ENCODE measurements at regions not wholly inside any gene's neighbourhood (a gene's known extent, or its start where the extent isn't known, plus 50 kb on each side); places are given as distances from the start of the nearest gene placed in this dataset.

DNA sequence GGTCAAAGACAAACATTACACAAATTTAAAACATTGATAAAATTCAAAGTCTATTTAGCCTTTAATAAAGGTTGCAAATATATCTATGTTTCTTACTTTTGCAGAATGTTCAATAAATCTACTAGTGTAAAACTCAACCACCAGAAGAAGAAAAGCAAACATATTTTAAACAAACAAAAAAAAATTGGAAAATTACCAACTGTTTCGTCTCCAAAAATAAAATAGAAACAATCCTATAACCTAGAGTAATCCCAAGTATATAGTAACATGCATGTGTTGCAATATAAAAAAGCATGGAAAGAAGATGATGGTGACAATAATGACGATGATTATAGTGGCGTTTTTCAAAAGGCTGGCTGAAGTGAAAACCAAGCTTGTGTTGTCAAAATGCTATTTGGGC is 86.0 kb upstream of the PAPPA start:
- DNase-seq: no peak

DNA sequence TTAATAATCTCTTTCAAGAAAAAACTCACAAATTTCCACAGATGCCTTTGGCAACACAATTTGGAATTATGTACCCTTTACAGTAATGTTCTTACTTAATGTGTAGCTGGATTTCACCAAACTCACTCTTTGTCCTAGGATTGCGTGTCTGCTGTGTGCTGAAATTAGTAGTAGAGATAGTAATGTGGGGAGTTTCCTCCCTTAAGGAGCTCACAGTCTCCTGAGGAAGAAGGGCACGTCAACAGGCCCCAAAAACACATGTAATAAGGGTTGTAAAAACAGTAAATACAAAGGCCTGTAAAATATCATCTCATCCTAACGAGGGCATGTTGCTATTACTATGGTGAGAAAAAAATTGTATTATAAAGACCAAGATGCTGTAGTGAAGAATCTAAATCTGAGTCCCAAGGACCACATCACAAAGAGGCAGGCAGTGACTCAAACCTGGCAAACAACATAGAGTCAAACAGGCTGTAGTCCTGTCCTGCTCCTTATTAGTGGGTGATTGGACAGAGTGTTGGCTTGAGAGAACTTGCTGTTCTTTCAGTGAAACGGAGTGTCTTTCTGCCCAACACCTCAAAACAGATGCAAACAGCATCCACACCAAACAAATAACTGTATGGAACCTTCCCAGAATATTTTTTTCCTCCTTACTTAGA is 83.2 kb upstream of the PAPPA start:
- no peak for DNase-seq

DNA sequence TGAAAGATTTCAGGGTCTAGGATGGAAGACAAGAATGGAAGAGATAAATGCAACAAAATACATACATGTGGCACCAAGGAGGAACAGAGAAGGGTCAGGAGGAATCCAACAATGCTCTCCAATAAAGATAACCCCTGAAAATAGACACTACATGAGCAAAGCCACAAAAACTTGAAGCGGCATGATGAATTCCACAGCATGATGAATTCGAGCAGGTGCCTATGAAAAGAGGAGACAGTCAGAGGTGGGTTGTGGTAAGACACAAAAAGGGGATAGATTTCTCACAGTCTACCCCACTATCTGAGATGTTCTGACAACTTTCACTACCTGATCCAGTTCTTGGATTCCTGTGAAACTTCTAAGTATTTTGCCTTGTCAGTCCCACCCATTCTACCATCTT is 81.5 kb upstream of the PAPPA start:
- DNase-seq: no peak

DNA sequence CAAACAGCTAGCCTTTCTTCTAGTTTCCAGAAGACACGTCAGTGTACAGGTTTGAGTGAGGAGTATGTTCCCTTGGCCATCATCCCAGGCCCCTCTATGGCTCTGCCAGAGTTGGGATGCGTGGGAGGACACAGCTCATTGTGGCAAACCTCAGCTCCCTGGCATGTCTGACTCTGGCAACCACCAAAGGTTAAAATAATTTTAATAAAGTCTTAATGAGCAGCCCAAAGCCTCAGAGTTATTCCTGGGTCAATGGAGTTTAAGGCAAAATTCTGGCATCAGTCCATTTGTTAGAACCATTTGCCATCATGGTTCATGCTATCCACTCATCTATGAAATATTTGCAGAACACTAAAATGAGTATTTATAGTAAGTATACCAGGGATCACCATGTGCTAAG is 79.8 kb upstream of the PAPPA start:
- no peak for DNase-seq

DNA sequence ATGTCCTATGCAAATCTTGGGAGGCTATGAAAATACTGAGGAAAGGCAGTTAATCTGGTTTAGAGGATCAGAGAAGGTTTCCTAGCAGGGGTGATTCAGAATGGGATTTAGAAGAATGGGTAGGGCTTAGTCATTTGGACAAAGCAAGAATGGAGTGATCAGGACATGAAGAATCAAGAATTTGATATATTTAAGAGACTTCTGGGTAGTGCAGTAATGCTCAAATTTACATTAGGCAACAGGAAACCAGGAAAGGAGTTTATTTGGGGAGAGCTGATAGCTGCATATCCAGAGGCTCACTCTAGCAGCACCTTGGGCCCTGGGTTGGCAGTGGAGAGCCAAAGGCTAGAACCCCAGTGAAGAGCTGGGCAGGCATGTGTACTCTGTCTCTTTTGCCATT is 78.9 kb upstream of the PAPPA start:
- DNase-seq: no peak

DNA sequence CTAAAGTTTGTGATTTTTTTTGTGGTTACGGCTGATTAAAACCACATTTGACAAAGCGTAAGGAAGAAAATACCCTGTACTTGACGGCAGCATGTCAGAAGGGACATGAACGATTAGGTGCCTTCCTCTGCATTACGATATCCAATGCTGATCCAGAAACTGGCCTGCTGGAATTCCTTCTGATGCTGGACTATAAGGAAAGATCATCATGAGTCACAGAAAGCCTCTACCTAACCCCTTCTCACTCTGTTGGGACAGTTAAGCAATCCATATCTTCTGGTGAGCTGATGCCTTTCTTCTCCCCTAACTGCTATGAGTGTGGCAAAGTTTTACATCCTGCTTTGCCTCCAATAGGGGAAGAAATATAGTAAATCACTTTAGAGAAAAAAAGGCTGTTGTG is 78.4 kb upstream of the PAPPA start:
- DNase-seq: no peak

DNA sequence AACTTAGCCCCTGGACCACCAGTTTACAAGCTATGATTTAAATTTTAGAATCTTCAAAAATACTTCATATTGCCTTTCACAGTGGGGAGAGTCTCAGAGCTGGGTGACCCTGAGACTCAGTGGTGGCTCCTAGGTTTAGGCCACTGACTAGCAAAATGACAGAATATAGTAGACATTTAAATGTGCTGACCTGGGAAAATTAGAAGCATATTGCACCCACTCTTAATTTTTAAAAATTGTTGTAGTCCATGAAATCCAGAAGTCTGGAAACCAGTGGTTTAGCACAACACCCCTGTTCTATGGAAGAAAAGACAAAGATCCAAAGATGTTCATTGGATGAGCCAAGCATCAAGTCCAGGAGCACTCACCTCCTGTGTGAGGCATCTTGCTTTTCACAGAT is 75.0 kb upstream of the PAPPA start:
- no peak for DNase-seq

DNA sequence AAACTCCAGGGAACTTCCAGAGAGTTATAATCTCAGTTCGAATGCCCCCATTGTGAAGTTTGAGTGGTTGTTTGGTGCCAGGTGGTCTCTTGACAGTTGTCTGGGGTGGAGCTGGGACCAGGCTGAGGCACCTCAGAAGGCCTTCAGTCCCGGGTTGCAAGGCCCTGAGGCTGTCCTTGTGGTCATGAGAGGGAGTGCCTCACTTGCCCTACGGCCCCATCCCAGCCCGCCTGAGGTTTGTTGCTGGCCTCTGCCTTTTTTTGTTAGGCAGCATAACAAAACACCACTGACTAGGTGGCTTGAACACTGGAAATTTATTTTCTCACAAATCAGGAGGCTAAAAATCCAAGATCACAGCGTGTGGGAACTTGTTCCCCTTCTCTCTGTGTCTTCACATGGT is 73.0 kb upstream of the PAPPA start:
- DNase-seq: no peak

DNA sequence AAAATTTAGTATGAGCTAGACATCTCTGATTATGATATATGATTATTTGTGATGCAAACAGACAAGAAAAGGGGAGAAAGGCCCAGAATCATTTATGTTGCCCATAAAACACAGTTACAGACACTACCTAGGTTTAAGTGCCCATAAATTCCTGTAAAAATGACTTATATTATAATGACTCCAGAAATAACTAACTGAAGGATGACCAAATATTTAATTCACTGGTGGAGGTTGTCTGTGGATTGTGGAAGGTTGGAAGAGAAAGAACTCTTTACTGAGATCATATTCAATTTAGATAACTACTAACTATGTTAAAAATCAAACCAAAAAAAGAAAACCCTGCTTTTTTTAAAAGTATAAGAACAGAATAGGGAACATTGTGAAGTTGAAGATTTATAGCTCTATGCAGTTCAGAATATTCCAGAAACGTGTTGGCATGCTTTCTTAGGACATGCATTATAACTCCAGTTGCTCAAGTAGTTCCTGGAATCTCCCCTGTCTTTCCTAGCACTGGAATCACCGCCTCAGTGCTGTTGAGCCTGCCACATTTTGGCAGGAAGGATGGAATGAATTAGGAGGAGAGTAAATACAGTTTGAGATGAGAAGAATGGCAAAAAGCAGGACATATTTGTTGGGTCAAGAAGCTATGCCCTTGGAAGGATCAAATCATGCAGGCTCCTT is 72.0 kb upstream of the PAPPA start:
- DNase-seq: no peak

DNA sequence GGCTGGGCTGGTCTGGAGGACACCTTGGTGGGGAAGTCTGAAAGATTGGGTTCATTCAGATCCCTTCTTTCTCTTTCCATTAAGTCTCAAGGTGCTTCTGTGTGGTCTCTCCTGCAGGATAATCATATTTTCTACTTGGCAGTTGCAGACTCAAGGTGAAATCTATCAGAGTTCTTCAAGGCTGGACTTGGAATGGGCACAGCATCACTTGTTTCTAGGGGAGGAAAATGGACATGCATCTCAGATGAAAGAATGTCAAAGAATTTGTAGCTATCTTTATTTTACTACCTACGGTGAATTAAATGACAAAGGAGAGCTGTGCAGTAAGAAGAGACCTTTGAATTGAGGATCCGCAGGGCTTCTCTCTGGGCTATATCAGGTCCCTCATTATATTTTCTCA is 69.8 kb upstream of the PAPPA start:
- DNase-seq: no peak

DNA sequence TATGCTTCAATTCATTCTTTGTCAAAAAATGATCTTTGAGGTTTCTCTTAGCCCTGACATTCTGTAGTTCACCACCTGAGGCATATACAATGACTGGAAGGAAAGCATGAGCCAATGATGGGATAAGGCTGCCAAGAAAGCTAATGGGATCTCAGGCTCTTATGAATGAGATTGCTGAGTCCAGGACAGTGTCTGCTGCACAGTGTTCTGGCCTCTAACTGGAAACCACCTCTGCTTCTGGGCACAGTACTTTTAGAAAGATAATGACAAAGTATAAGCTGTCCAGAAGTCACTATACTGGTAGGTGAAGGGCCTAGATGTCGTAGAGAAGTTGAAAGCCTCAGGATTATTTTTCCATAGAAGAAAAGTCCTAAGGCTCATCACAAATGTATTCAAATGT is 69.1 kb upstream of the PAPPA start:
- DNase-seq: no peak

DNA sequence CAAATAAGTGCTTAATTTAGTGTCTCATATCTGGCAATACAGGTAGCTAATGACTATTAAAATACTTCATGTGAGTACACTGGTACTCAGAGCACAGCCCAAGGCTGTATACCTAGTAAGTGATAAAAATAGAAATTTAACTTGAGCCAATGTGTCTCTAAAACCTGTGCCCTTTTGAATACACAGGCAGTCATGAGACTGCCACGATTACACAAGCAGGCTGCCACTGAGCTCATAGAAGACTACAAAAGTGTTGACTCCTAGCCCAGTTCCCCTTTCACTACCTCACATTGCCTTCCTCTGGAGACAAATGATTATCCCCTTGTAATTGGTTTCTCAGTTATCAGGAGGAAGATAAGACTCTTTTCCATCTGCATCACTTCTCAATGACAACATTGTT is 66.3 kb upstream of the PAPPA start:
- DNase-seq: no peak

DNA sequence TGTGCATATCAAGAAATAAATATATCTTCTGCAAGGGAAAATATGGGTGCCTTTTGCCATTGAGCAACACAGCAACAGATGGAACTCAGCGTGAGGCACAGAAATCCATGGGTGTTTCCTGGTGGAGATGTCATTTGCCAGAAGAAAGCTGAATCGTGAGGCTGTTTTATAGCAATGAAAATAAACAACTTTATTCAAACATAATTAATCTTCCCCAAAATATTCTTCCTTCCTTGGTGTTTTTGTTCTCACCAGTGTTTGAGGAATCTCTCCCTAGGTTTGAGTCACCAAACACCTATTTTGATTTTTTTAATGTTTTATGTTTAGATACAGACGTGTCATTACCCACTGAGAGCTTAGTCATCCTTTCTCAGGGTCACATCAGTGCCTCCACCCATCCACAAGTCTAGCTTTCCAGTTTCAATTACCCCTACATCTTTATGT is 65.8 kb upstream of the PAPPA start:
- DNase-seq: no peak

DNA sequence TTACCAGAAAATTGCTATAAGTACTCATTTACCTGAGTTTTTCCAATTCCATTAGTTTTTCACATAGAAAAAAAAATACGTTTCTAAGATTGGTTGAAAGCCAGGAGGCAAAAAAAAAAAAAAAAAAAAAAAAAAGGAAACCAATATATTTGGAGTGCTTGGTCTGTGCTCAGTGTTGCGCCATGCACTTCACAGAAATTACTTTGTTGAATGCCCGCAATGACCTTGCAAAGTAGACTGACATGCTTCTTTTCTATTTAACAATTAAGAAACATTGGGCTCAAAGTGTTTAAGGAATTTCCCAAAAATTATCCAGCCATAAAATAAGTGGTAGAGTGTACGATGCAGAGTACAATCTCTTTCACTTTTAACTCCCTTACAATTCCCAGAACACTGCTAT is 65.2 kb upstream of the PAPPA start:
- DNase-seq: no peak

DNA sequence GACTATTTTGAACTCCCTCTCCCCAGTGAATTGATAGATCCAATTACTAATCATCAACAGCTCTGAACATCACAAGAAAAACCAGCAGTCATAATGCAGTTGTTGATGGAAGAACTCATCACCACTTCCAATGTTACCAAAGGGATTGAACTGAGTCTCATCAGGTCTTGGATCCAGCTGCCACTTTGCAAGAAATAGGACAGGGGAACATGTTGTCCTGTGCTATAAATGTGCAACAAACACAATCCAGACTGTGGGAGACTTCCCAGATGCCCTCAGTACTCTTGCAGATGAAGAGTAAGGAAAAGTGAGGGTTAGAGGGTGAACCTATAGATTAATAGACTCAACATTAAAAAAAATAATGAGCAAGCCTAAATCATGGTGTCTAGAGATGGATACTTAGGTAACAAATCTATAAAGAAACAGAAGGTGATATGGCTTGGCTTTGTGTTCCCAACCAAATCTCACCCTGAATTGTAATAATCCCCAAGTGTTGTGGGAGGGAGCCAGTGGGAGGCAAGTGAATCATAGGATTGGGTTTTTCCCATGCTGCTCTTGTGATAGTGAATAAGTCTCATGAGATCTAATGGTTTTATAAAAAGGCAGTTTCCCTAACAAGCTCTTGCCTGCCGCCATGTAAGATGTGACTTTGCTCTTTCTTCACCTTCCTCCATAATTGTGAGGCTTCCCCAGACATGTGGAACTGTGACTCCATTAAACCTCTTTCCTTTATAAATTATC is 63.4 kb upstream of the PAPPA start:
- DNase-seq: no peak

DNA sequence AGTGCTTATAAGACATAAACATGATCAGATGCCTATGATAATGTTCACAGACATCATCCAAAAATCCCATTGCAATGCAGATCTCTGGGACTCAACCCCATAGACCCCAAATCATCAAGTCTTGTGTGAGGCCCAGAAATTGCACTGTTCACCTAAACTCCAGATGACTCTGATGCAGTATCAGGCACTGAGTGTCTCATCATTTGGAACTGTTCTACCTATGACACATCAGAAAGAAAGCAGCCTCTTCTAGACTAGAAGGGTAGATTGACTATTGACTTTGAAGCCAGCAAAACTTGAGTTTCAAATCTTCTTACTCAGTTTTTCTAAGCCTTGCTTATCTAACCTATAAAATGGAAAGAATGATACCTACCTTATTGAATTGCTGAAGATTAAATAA is 58.7 kb upstream of the PAPPA start:
- DNase-seq: no peak

DNA sequence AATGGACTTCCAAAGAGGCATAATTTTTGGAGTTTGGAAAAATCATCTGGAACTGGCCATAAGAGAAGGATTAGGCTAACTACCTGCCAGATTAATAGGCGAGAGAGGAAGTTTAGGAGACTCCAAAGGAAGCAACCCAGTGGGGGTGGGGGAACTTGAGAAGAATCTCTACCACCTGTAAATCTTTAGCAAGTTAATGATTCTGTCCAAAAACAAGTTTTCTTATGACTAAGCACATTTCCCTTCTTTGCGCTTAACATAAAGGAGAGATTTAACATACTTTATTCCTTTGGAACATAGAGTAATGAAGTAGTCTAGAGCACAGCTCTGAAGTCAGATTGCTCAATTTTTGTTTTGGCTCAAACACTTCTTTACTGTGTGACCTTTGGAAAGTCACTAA is 58.2 kb upstream of the PAPPA start:
- no peak for DNase-seq

DNA sequence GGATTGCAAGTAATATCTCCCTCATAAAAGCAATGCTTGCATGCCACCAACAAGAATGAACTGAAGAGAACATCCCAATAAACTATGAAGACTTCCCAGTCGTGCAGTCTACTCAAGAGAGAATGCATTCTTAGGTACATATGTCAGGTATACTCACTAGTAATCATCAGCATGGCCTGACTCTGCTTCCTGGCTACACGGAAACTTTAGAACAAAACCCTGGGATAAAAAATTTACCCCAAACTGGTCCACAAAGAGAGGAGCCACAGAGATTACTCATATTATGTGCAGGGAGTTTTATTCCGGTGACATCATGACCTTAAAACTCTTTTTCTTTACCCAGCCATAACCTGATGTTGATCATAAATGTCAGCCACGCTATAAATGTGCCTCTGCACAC is 57.5 kb upstream of the PAPPA start:
- DNase-seq: no peak

DNA sequence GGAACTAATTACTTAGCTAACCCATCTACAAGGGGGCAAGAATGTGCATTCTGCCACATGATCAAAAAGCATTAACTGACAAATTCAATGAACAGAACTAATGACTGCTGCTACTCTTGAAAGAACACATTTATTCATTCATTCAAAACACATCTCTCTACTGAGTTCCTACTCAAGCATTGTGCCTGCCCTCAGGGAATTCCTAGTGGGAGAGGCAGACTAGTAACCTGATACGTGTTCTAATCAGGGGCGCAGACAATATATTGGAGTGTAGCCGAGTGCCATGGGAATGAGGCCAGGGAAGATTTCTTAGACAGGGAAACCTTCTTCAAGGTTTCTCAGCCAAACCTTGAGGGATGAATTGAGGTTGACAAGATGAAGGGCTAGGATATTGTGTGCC is 56.7 kb upstream of the PAPPA start:
- no peak for DNase-seq

DNA sequence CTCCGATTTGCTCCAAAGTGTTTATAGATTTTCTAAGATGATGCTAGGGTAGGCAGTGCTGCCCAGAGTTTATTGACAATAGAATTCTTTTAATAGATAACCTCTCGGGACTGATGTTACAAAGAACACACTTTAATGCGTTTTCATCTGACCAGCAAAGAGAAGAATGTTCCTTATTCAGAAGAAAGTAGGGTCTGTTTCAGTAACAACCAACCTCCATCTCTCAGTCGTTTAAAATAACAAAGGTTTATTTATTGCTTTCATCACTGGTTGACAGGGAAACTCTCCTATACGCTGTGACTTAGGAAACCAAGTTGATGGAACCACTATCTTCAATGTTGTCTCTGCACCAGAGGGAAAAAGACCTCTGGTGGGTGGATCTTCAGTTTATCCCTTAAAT is 55.1 kb upstream of the PAPPA start:
- DNase-seq: no peak

DNA sequence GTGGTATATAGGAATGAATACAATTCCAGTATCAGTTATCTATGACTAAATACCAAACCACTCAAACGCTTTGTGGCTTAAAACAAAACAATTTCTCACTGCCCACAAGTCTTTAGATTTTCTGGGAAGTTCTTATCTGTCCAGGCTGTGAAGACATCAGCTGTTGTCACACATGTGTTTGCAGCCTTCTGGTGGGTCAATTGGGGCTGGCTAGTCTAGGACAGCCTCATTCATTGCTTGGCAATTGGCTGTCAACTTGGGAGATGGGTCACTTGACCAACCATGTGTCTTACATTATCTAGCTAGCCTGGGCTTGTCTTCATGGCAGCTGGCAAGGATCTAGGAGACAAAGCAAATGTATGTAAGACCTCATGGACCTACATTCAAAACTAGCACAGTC is 53.8 kb upstream of the PAPPA start:
- no peak for DNase-seq

DNA sequence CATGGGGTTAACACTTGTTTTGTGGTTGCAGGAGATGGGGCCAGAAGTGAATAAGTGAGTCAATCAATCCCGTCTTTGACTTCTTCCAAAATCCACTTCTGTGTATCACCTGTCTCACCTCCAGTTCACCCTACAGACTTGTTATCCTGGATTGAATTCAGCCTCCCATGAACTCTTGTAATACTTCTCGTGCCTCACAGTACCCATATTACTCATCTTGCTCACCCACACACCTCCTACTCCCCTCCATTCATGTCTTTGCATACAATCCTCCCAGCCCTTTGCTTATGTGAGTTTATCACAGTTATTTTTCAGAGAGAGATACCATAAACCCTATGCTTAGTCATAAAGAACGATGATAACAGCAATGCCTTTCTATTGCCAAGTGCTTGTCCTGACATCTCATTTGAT is 52.9 kb upstream of the PAPPA start:
- no peak for DNase-seq

DNA sequence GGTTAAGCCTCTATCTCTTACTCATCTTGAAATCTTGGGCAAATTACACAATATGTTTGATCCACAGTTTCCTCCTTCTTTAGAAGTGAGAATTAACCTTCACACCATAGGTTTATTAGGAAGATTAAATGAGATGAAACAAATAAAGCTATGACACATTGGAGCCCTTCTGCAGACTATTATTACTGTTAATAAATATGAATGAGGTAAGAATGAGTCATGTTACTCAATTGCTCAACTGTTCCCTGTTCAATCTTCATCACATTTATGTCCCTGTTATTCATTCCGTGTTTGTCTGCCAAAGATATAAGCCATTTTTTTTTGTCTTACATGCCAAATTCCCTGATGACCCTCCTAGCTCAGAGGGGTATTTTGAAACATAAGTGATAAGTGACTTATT is 52.1 kb upstream of the PAPPA start:
- no peak for DNase-seq

DNA sequence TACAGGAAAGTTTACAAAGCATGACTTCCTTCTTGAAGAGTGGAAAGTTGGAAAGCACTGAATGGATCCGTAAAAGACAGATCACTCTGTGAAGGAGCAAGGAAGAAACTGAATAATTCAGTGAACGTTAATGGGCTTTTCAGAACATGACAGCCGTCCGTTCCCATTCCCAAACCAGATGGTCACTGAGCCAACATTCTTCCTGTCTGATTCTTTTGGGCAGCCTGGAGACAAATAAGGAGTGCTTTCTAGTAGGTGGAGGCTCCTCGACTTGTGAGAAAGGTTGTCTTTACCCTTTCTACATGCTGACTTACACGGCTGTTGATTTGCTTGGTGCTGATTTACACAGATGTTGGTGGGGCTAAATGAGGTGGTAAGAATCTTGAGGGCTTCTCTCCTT is 51.0 kb upstream of the PAPPA start:
- DNase-seq: no peak

All from NK-92 treated with Interleukin-12 subunit alpha and Interleukin-12 subunit beta, amount 100 ng/mL, for 24 hours (cell line).